Activated naive CD8-positive, alpha-beta T cell treated with anti-CD3 and anti-CD28 coated beads, Interleukin-2, amount 10 ng/mL, durations not matched to agents 7 days and 5 days (primary cell): ENCODE measurements at regions not wholly inside any gene's neighbourhood (a gene's known extent, or its start where the extent isn't known, plus 50 kb on each side); places are given as distances from the start of the nearest gene placed in this dataset.

Source experiments
- ATAC-seq: fragments of 150-1000 bp; cut with Tn5 transposase; one replicate; pipeline ENCODE4 v1.10.0; 2021; ENCODE audit warnings: low read depth, moderate library complexity
- POLR2A ChIA-PET: fragments of 350-600 bp; sonication (Branson Sonifier 250); formaldehyde crosslinking; loops from one replicate; lab custom pipeline; 2021; ENCODE audit warnings: antibody characterized with exemption; lab: Charles Lee
- DNase-seq: peaks from one replicate; pipeline ENCODE4 v3.0.0; 2021
- H3K27ac Mint-ChIP-seq: one replicate; pipeline ENCODE4 v1.8.0; 2022; ENCODE audit warnings: mild to moderate bottlenecking, mixed read lengths
- H3K27me3 Mint-ChIP-seq: one replicate; pipeline ENCODE4 v1.8.0; 2022; ENCODE audit warnings: mild to moderate bottlenecking, moderate library complexity, mixed read lengths
- H3K36me3 Mint-ChIP-seq: one replicate; pipeline ENCODE4 v1.8.0; 2021; ENCODE audit warnings: mild to moderate bottlenecking, mixed read lengths
- H3K4me1 Mint-ChIP-seq: one replicate; pipeline ENCODE4 v1.8.0; 2021; ENCODE audit warnings: mixed read lengths
- H3K4me3 Mint-ChIP-seq: one replicate; pipeline ENCODE4 v1.8.0; 2022; ENCODE audit warnings: mild to moderate bottlenecking, moderate library complexity, mixed read lengths
- H3K9me3 Mint-ChIP-seq: one replicate; pipeline ENCODE4 v1.8.0; 2021; ENCODE audit warnings: mixed read lengths

DNA sequence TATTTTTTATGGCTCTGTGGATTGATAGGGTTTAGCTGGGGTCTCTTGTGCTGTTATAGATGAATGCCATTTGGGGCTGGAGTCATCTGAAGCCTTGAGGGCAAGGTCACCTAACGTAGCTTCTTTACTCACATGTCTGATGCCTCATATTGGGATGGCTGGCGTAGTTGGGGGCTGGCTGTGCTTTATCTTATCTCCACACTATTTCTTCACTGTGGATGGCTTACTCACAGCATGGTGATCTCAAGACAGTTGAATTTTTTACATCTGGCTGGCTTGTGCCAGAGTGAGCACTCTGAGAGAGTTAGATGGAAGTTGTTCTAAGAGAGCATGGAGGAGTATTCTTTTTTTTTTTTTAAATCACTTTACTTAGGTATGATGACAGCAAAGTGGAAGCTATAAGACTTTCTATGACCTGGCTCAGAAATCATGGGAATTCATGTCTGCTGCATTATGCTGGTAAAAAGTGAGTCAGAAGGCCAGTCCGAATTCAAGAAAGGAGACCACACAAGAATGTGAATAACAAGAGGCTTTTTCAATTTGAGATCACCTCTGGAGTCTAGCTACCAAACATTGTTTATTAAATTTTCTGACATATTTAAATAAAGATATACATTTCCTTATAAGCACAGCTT lies 252.4 kb upstream of the TPK1 start:
- Mint-ChIP-seq H3K9me3 (no peaks in the 10 kb centered on the region), H3K4me1 (no peaks in the 10 kb centered on the region), H3K27me3 (peaks cover 2% of the 10 kb centered on the region), H3K27ac (no peak overlapping the region), H3K4me3 (no peak overlapping the region), H3K36me3 (no peaks in the 10 kb centered on the region)
- no peak for DNase-seq
- POLR2A ChIA-PET: no interaction called here
- no peak for ATAC-seq

DNA sequence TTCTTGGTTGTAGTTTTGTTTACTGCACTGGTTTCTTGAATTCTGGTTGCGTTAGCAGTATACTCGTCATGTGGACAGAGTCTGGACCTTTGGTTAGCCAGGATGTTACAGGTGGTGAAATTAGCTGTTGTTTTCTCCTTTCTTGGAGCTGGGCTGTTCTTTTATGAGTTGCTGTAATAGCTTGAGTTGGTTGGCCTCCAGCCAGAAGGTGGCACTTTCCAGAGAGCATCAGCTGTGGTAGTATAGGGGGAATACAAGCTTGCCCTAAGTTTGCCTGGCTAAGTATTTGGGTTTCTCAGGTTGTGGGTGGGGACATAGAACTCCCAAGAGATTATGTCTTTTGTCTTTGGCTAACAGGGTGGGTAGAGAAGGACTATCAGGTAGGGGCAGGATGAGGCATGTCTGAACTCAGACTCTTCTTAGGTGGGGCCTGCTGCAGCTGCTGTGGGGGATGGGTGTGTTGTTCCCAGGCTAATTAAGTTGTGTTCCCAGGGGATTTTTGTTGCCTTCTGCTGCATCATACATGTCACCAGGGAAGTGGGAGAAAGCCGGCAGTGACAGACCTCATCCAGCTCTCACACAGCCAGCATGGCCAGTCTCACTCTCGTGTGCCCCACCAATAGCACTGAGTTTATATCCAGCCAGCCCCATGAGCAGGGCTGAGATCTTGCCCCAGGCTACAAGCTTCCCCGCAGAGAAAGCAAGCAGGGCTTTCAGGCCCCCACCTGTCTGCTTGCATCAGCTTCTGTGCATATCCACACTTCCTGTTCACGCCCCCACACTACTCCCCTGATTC lies 246.7 kb upstream of the TPK1 start:
- Mint-ChIP-seq H3K9me3 (no peaks in the 10 kb centered on the region), H3K27ac (no peak overlapping the region), H3K27me3 (peaks cover 9% of the 10 kb centered on the region), H3K36me3 (no peaks in the 10 kb centered on the region), H3K4me3 (no peak overlapping the region), H3K4me1 (no peaks in the 10 kb centered on the region)
- DNase-seq (no peak), ATAC-seq (no peak)
- POLR2A ChIA-PET: no interaction called here

DNA sequence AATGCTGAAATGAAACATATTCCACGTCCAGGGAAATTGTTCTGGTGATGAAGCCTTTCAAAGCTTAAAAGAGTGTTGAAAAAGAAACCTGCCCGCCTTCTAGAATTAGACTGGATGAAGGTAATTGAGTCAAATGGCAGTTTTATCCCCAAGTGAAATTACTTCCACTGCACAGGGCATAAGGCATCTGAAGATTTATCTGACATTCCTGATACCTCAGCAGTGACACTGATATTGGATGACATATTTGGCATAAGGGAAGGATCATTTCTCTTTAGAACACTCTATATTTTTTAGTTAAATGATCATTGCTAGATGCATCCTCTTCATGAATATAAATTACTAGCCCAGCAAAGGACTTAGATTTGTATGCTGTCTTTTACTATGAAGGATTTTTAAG lies 229.6 kb upstream of the TPK1 start:
- Mint-ChIP-seq H3K4me1 (no peaks in the 10 kb centered on the region), H3K4me3 (no peak overlapping the region), H3K9me3 (no peaks in the 10 kb centered on the region), H3K27me3 (no peaks in the 10 kb centered on the region), H3K27ac (no peak overlapping the region), H3K36me3 (no peaks in the 10 kb centered on the region)
- DNase-seq (no peak), ATAC-seq (no peak)
- POLR2A ChIA-PET: no interaction called here

DNA sequence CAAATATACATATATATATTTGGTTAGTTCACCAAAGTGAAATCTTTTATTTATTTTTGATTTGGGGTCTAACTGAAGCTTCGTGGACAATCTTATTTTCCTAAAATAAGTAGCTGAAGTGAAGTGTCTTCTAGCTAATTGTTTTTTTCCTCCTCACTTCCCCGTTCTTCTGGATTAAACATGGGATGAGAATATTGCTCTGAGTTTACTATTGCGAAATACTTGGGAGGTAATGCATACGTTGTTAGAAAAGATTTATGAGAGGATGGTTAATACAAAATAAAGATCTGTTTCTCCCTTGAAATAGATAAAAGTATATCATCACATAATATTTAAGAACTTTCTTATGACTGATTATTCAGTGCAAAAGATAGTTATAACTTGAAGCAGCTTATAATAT lies 228.3 kb upstream of the TPK1 start:
- POLR2A ChIA-PET: no interaction called here
- H3K27me3 Mint-ChIP-seq: no peaks in the 10 kb centered on the region
- H3K4me3 Mint-ChIP-seq: no peak overlapping the region
- no peaks in the 10 kb centered on the region for H3K36me3 Mint-ChIP-seq
- no peak for ATAC-seq
- no peak for DNase-seq
- no peak overlapping the region for H3K27ac Mint-ChIP-seq
- H3K9me3 Mint-ChIP-seq: no peaks in the 10 kb centered on the region
- no peaks in the 10 kb centered on the region for H3K4me1 Mint-ChIP-seq

DNA sequence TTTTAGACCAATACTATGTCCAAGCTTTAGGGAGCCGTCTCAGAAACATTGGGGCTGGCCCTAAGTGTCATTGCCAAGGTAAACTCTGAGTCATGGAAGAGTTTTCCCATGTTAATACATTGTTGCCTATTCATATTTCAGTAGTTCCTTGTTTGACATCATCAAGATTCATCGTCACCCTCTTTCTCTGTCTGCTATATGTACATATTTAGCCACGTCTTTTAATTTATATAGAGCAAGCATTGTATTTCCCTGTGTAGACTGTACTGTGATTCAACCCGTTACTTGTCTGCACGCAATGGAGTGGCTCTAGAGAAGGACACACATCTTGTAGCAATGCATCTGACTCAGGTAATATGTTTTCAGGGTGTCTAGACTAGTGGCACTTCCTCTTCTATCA lies 217.9 kb upstream of the TPK1 start:
- H3K27ac Mint-ChIP-seq: no peak overlapping the region
- POLR2A ChIA-PET: no interaction called here
- no peak for ATAC-seq
- no peaks in the 10 kb centered on the region for H3K4me1 Mint-ChIP-seq
- H3K36me3 Mint-ChIP-seq: no peaks in the 10 kb centered on the region
- DNase-seq: no peak
- H3K27me3 Mint-ChIP-seq: peaks cover 4% of the 10 kb centered on the region
- no peak overlapping the region for H3K4me3 Mint-ChIP-seq
- H3K9me3 Mint-ChIP-seq: no peaks in the 10 kb centered on the region

DNA sequence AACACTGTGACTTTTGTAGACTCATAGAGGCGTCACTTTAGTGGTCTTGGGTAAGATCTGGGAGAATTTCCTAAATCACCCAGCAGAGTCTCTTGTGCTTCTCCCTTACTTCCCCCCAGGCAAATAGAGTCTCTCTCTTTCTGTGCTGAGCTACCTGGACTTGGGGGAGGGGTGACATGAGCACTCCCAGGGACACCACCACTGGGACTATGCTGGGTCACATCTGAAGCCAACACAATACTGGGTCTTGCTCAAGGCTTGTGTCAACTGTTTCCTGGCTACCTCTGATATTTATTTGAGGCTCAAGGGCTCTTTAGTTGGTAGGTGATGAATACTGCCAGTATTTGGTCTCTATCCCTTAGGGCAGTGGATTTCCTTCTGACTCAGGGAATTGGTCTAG lies 214.6 kb upstream of the TPK1 start:
- Mint-ChIP-seq H3K9me3 (no peaks in the 10 kb centered on the region), H3K27me3 (peaks cover 4% of the 10 kb centered on the region)
- POLR2A ChIA-PET: no interaction called here

DNA sequence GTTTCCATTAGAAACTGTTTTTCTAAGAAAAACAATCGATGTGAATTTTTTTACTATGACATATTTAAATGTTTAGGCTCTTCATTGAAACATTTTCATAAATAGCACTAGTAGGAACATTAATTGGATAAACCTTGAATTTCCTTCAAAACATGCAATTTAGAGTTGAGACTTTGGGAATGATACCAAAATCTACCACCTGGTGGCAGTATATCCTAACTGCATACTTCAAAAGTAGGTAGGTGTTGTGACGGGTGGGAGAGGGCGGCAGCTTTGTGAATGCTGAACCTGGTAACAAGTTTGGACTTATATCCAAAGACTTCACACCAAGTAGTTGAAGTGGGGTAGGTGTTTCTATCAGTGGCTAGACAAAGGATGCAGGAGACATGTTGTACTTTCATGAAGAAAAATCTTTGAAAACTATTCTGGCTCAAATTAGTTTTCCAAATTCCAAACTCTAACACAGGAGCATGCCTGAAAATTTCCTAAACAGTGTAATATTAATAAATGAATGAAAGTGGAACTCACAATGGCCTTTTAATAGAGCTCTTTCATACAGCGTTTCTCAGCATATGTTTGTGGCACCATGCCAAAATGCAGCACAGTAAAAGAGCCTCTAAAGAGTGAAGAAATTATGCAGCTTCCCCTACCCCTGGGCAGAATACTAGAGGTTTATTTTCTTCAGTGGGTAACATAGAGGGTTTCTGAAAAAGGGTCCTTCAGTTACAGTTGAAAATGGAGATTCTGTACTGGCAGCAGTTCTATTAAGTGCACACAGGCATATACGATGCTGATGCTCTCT lies 201.0 kb upstream of the TPK1 start:
- Mint-ChIP-seq H3K4me3 (no peak overlapping the region), H3K9me3 (no peaks in the 10 kb centered on the region), H3K27ac (no peak overlapping the region), H3K4me1 (peaks cover 1% of the 10 kb centered on the region), H3K27me3 (peaks cover 4% of the 10 kb centered on the region), H3K36me3 (no peaks in the 10 kb centered on the region)
- ATAC-seq: no peak
- no peak for DNase-seq
- POLR2A ChIA-PET: no interaction called here

More for the DNA sequence above, 214.6 kb upstream of the TPK1 start:
- Mint-ChIP-seq H3K36me3 (no peaks in the 10 kb centered on the region), H3K27ac (no peak overlapping the region), H3K4me3 (no peak overlapping the region), H3K4me1 (no peaks in the 10 kb centered on the region)
- ATAC-seq (no peak), DNase-seq (no peak)

DNA sequence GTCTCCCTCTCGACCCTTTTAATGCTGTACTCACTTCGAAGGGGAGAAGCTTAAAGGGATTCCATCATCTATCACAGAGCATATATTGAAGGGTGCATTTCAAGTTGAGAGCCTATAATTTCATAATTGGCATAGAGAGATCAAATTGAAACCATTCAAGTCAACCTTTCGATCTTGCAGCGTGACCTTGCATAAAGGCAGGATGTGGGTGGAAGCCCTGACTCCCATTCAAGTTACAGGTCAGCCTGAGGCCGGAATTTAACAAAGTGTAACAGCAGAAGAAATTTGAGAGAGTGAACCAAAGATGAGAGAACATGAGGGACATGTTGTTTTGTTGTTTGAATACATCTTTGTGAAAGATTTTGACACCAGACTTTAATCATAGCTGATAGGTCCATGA lies 195.3 kb upstream of the TPK1 start:
- no peaks in the 10 kb centered on the region for H3K9me3 Mint-ChIP-seq
- POLR2A ChIA-PET: no interaction called here
- H3K36me3 Mint-ChIP-seq: no peaks in the 10 kb centered on the region
- H3K4me1 Mint-ChIP-seq: peaks cover 1% of the 10 kb centered on the region
- no peaks in the 10 kb centered on the region for H3K27me3 Mint-ChIP-seq
- no peak overlapping the region for H3K27ac Mint-ChIP-seq
- H3K4me3 Mint-ChIP-seq: no peak overlapping the region
- ATAC-seq (no peak), DNase-seq (no peak)

DNA sequence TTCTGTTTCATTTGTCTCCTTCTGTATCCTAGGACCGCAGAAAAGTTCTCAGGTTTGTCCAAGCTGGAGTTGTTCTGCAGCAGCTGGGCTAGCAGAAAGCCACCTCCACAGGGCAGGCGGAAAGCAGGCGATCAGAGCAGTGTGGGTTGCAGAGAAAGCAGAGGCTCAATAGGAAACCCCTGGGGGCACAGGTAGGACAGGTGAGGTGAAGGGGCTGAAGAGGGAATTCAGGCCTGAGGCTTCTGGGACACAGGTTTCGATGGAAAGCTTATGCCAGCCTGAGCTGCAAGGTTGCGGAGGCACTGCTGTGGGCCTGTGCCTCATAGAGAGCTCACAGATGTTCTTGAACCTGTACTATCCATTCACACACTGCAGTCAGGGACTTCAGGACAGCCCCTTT lies 194.9 kb upstream of the TPK1 start:
- no peak for DNase-seq
- no peaks in the 10 kb centered on the region for H3K27me3 Mint-ChIP-seq
- H3K4me3 Mint-ChIP-seq: no peak overlapping the region
- POLR2A ChIA-PET: no interaction called here
- H3K36me3 Mint-ChIP-seq: no peaks in the 10 kb centered on the region
- H3K4me1 Mint-ChIP-seq: peaks cover 1% of the 10 kb centered on the region
- no peak overlapping the region for H3K27ac Mint-ChIP-seq
- ATAC-seq: no peak
- H3K9me3 Mint-ChIP-seq: no peaks in the 10 kb centered on the region

DNA sequence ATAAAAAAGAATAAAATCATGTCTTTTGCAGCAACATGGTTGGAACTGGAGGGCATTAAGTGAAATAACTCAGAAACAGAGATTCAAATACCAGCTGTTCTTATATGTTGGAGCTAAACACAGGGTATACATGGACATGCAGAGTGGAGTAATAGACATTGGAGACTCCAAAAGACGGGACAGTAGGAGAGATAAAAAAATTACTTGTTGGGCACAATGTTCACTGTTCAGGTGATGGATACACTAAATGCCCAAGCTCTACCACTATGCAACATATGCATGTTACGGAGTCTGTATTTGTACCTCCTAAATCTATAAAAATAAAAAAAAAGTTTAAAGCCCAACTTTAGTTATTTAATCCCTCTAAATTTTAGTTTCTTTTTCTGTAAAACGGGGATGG lies 184.6 kb upstream of the TPK1 start:
- no peaks in the 10 kb centered on the region for H3K4me1 Mint-ChIP-seq
- no peaks in the 10 kb centered on the region for H3K36me3 Mint-ChIP-seq
- no peak overlapping the region for H3K27ac Mint-ChIP-seq
- H3K27me3 Mint-ChIP-seq: no peaks in the 10 kb centered on the region
- H3K9me3 Mint-ChIP-seq: no peaks in the 10 kb centered on the region
- no peak for ATAC-seq
- POLR2A ChIA-PET: no interaction called here
- H3K4me3 Mint-ChIP-seq: no peak overlapping the region
- no peak for DNase-seq

DNA sequence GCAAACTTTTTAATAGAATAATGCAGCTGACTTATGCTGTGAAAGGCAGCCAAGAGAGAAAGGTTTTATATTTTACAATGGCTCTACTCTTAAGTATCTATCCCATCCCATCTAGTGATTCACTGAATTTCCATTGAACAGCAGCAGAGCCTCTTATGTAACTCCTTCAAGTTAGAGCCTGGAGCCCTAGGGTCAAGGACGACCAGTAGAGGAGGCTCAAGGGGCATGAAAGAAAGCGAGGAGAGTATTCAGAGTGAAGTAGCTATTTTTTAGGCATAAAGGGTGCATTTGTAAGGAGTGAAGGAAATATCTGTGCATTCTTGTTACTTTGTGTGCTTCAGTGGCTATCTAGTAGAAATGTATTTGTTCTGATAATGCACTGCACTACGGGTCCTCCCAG lies 180.2 kb upstream of the TPK1 start:
- ATAC-seq: no peak
- POLR2A ChIA-PET: no interaction called here
- Mint-ChIP-seq H3K36me3 (no peaks in the 10 kb centered on the region), H3K27me3 (no peaks in the 10 kb centered on the region), H3K27ac (no peak overlapping the region), H3K4me1 (peaks cover 2% of the 10 kb centered on the region), H3K4me3 (no peak overlapping the region), H3K9me3 (no peaks in the 10 kb centered on the region)
- DNase-seq: no peak

DNA sequence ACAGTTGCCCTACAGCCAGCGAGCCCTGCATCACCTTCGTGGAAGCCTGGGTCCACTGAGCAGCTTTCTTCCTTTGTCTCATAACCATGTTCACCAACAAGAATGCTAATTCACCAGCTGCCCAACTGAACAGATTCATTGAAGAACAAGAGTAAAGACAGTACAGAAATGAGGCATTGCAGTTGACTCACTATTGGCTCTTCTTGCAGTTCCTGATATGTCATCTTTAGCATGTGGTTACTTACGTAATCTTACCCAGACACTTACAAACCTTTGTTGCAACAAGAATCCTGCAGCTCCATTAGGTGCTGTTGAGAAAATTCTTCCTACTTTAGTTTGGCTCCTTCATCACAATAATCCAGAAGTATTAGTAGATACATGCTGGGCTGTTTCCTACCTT lies 174.0 kb upstream of the TPK1 start:
- ATAC-seq: no peak
- POLR2A ChIA-PET: no interaction called here
- Mint-ChIP-seq H3K9me3 (no peaks in the 10 kb centered on the region), H3K4me3 (no peak overlapping the region), H3K4me1 (peaks cover 2% of the 10 kb centered on the region), H3K36me3 (no peaks in the 10 kb centered on the region), H3K27me3 (no peaks in the 10 kb centered on the region), H3K27ac (no peak overlapping the region)
- DNase-seq: no peak

DNA sequence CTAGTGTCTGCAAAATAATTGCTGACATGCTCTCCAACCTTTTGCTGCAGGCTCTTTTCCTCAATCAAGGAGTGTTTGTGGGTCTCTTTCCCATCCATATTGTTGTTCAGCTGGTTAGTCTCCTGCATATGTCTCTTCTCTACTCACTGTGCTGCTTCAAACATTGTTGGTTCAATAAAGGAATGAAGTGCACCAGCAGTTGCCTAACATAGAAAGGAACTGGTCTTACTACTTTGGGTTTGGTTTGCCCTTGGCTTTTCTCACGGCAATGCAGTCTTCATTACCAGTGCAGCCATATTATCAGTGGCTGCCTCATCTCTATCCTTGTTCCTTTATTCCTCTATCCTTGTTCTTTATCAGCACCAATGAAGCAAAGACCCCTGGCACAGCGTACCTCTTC lies 169.7 kb upstream of the TPK1 start:
- H3K4me1 Mint-ChIP-seq: no peaks in the 10 kb centered on the region
- ATAC-seq (no peak), DNase-seq (no peak)
- peaks cover 8% of the 10 kb centered on the region for H3K9me3 Mint-ChIP-seq
- H3K27ac Mint-ChIP-seq: no peak overlapping the region
- POLR2A ChIA-PET: no interaction called here
- H3K27me3 Mint-ChIP-seq: no peaks in the 10 kb centered on the region
- H3K36me3 Mint-ChIP-seq: no peaks in the 10 kb centered on the region
- H3K4me3 Mint-ChIP-seq: no peak overlapping the region

DNA sequence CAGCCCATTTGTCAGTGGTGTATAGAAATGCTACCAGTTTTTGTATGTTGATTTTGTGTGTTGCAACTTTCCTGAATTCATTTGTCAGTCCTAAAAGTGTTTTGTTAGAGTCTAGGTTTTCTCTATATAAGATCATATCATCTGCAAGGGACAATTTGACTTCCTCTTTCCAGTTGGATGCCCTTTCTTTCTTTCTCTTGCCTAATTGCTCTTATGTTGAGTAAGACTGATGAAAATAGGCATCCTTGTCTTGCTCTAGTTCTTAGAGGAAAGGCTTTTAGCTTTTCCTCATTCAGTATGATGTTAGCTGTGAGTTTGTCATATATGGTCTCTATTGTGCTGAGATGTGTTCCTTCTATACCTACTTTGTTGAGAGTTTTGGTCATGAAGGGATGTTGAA lies 161.7 kb upstream of the TPK1 start:
- Mint-ChIP-seq H3K27me3 (no peaks in the 10 kb centered on the region), H3K4me1 (peaks cover 2% of the 10 kb centered on the region), H3K27ac (no peak overlapping the region), H3K9me3 (peaks cover 23% of the 10 kb centered on the region), H3K36me3 (no peaks in the 10 kb centered on the region), H3K4me3 (no peak overlapping the region)
- no peak for ATAC-seq
- POLR2A ChIA-PET: no interaction called here
- no peak for DNase-seq
